ENCODE measurements at regions not wholly inside any gene's neighbourhood (a gene's known extent, or its start where the extent isn't known, plus 50 kb on each side); places are given as distances from the start of the nearest gene placed in this dataset.
A peak's percentile ranks its signal among the peaks of the same experiment; 100 is the strongest.

- Mint-ChIP-seq H3K4me3 (ENCODE audit: unreplicated experiment) (no peak overlapping the region), H3K27ac (ENCODE audit: low read depth, unreplicated experiment) (no peak overlapping the region), H3K4me1 (ENCODE audit: insufficient read depth, unreplicated experiment) (peaks cover 14% of the 10 kb centered on the region), H3K27me3 (ENCODE audit: insufficient read depth, unreplicated experiment) (no peaks in the 10 kb centered on the region), H3K9me3 (ENCODE audit: unreplicated experiment) (no peaks in the 10 kb centered on the region), H3K36me3 (ENCODE audit: insufficient read depth, unreplicated experiment) (no peaks in the 10 kb centered on the region)
- DNase-seq (ENCODE audit: unreplicated experiment): no peak
- ChIA-PET CTCF (interaction anchor here (2.3 to 2.5 kb wide), 2 partner anchors 273 to 284 kb away, joined by 8 to 12 read pairs; no protein-coding TSS in a partner anchor), POLR2A (no interaction called here)
- BruUV-seq (replicated peaks): no TSS peak
- no peak for TF ChIP-seq CTCF (IDR thresholded peaks at IDR 0.05; ENCODE audit: unreplicated experiment)
- intact Hi-C loops (cut with micrococcal nuclease): no loop called here
These were observed 202.4 kb downstream of the MOXD1 start for GRCh38 chr6:132198896-132199295.

- CTCF ChIA-PET: interaction anchor here (0.7 to 2.5 kb wide), 6 partner anchors 20 to 283 kb away, joined by 3 to 12 read pairs (median 5); no protein-coding TSS in a partner anchor
- Mint-ChIP-seq H3K4me3 (ENCODE audit: unreplicated experiment) (no peak overlapping the region), H3K36me3 (ENCODE audit: insufficient read depth, unreplicated experiment) (no peaks in the 10 kb centered on the region), H3K27ac (ENCODE audit: low read depth, unreplicated experiment) (no peak overlapping the region), H3K9me3 (ENCODE audit: unreplicated experiment) (no peaks in the 10 kb centered on the region), H3K27me3 (ENCODE audit: insufficient read depth, unreplicated experiment) (no peaks in the 10 kb centered on the region), H3K4me1 (ENCODE audit: insufficient read depth, unreplicated experiment) (peaks cover 14% of the 10 kb centered on the region)
- DNase-seq (ENCODE audit: unreplicated experiment): peak; percentile 42
- no peak for TF ChIP-seq CTCF (IDR thresholded peaks at IDR 0.05; ENCODE audit: unreplicated experiment)
- BruUV-seq (replicated peaks): no TSS peak
- intact Hi-C loops (cut with micrococcal nuclease): no loop called here
- POLR2A ChIA-PET: no interaction called here
These were observed 203.2 kb downstream of the MOXD1 start for GRCh38 chr6:132198040-132198439.

- Mint-ChIP-seq H3K4me3 (ENCODE audit: unreplicated experiment) (no peak overlapping the region), H3K9me3 (ENCODE audit: unreplicated experiment) (no peaks in the 10 kb centered on the region), H3K27me3 (ENCODE audit: insufficient read depth, unreplicated experiment) (no peaks in the 10 kb centered on the region), H3K4me1 (ENCODE audit: insufficient read depth, unreplicated experiment) (peaks cover 26% of the 10 kb centered on the region), H3K36me3 (ENCODE audit: insufficient read depth, unreplicated experiment) (no peaks in the 10 kb centered on the region), H3K27ac (ENCODE audit: low read depth, unreplicated experiment) (no peak overlapping the region)
- POLR2A ChIA-PET: interaction anchor here (0.8 kb wide), 1 partner anchor 57 kb away, joined by 3 read pairs; no protein-coding TSS in a partner anchor
- BruUV-seq (replicated peaks): no TSS peak
- intact Hi-C loops (cut with micrococcal nuclease): no loop called here
- DNase-seq (ENCODE audit: unreplicated experiment): no peak
- CTCF ChIA-PET: interaction anchor here (0.7 to 1.1 kb wide), 3 partner anchors 24 to 262 kb away, joined by 3 to 4 read pairs (median 3); no protein-coding TSS in a partner anchor
- TF ChIP-seq CTCF (IDR thresholded peaks at IDR 0.05; ENCODE audit: unreplicated experiment): no peak
These were observed 206.7 kb downstream of the MOXD1 start for GRCh38 chr6:132194529-132194928.

GRCh38 chr6:132192631-132193030 lies 208.6 kb downstream of the MOXD1 start:
- CTCF ChIA-PET: interaction anchor here (0.5 kb wide), 1 partner anchor 1563 kb away, joined by 4 read pairs; no protein-coding TSS in a partner anchor
- POLR2A ChIA-PET: no interaction called here
- H3K9me3 Mint-ChIP-seq (ENCODE audit: unreplicated experiment): no peaks in the 10 kb centered on the region
- peaks cover 15% of the 10 kb centered on the region for H3K4me1 Mint-ChIP-seq (ENCODE audit: insufficient read depth, unreplicated experiment)
- no peak for DNase-seq (ENCODE audit: unreplicated experiment)
- no peaks in the 10 kb centered on the region for H3K36me3 Mint-ChIP-seq (ENCODE audit: insufficient read depth, unreplicated experiment)
- BruUV-seq (replicated peaks): no TSS peak
- H3K4me3 Mint-ChIP-seq (ENCODE audit: unreplicated experiment): no peak overlapping the region
- H3K27ac Mint-ChIP-seq (ENCODE audit: low read depth, unreplicated experiment): no peak overlapping the region
- TF ChIP-seq CTCF (IDR thresholded peaks at IDR 0.05; ENCODE audit: unreplicated experiment): no peak
- no peaks in the 10 kb centered on the region for H3K27me3 Mint-ChIP-seq (ENCODE audit: insufficient read depth, unreplicated experiment)
- intact Hi-C loops (cut with micrococcal nuclease): no loop called here
